ENCODE measurements at regions not wholly inside any gene's neighbourhood (a gene's known extent, or its start where the extent isn't known, plus 50 kb on each side); places are given as distances from the start of the nearest gene placed in this dataset.

- H3K9ac ChIP-seq = no peak overlapping the region
- H3K27ac ChIP-seq = no peak overlapping the region
- no peaks in the 10 kb centered on the region for H3K4me1 ChIP-seq
- H3K9me3 ChIP-seq (ENCODE audit: control insufficient read depth, low read length) = no peaks in the 10 kb centered on the region
- H3K36me3 ChIP-seq (ENCODE audit: control insufficient read depth, insufficient read depth, low read length) = no peaks in the 10 kb centered on the region
- no peak overlapping the region for H3K4me3 ChIP-seq (ENCODE audit: low read depth, low read length)
- TF ChIP-seq CTCF (IDR thresholded peaks at IDR 0.05) = no peak
- no peaks in the 10 kb centered on the region for H3K27me3 ChIP-seq (ENCODE audit: control insufficient read depth, insufficient read depth, low read length)
- H2AFZ ChIP-seq = no peak overlapping the region
- H3K4me2 ChIP-seq (ENCODE audit: low read length) = no peak overlapping the region
- no peaks in the 10 kb centered on the region for H3K79me2 ChIP-seq
These were observed 144.1 kb upstream of the IGSF21 start for GRCh38 chr1:17963513-17963912.

GRCh38 chr1:17965515-17966100 is 142.0 kb upstream of the IGSF21 start:
- TF ChIP-seq CTCF (IDR thresholded peaks at IDR 0.05) = no peak
- no peaks in the 10 kb centered on the region for H3K79me2 ChIP-seq
- no peak overlapping the region for H3K9ac ChIP-seq
- H3K9me3 ChIP-seq (ENCODE audit: control insufficient read depth, low read length) = no peaks in the 10 kb centered on the region
- H2AFZ ChIP-seq = no peak overlapping the region
- H3K36me3 ChIP-seq (ENCODE audit: control insufficient read depth, insufficient read depth, low read length) = no peaks in the 10 kb centered on the region
- no peaks in the 10 kb centered on the region for H3K27me3 ChIP-seq (ENCODE audit: control insufficient read depth, insufficient read depth, low read length)
- H3K4me1 ChIP-seq = no peaks in the 10 kb centered on the region
- no peak overlapping the region for H3K4me3 ChIP-seq (ENCODE audit: low read depth, low read length)
- H3K27ac ChIP-seq = no peak overlapping the region
- no peak overlapping the region for H3K4me2 ChIP-seq (ENCODE audit: low read length)

- Histone ChIP-seq H3K79me2 (no peaks in the 10 kb centered on the region), H2AFZ (no peak overlapping the region), H3K4me1 (no peaks in the 10 kb centered on the region), H3K4me3 (ENCODE audit: low read depth, low read length) (no peak overlapping the region), H3K27ac (no peak overlapping the region), H3K27me3 (ENCODE audit: control insufficient read depth, insufficient read depth, low read length) (no peaks in the 10 kb centered on the region), H3K36me3 (ENCODE audit: control insufficient read depth, insufficient read depth, low read length) (no peaks in the 10 kb centered on the region), H3K9ac (no peak overlapping the region), H3K4me2 (ENCODE audit: low read length) (no peak overlapping the region), H3K9me3 (ENCODE audit: control insufficient read depth, low read length) (no peaks in the 10 kb centered on the region)
- no peak for TF ChIP-seq CTCF (IDR thresholded peaks at IDR 0.05)
These were observed 141.3 kb upstream of the IGSF21 start for GRCh38 chr1:17966341-17966740.

- no peaks in the 10 kb centered on the region for H3K9me3 ChIP-seq (ENCODE audit: control insufficient read depth, low read length)
- H3K36me3 ChIP-seq (ENCODE audit: control insufficient read depth, insufficient read depth, low read length) = no peaks in the 10 kb centered on the region
- no peaks in the 10 kb centered on the region for H3K27me3 ChIP-seq (ENCODE audit: control insufficient read depth, insufficient read depth, low read length)
- H3K4me2 ChIP-seq (ENCODE audit: low read length) = no peak overlapping the region
- no peak for TF ChIP-seq CTCF (IDR thresholded peaks at IDR 0.05)
- H3K27ac ChIP-seq = no peak overlapping the region
- no peaks in the 10 kb centered on the region for H3K4me1 ChIP-seq
- no peaks in the 10 kb centered on the region for H3K79me2 ChIP-seq
- no peak overlapping the region for H3K4me3 ChIP-seq (ENCODE audit: low read depth, low read length)
- no peak overlapping the region for H3K9ac ChIP-seq
- no peak overlapping the region for H2AFZ ChIP-seq
These were observed 139.9 kb upstream of the IGSF21 start for GRCh38 chr1:17967623-17968255.

GRCh38 chr1:17970757-17971156 is 136.8 kb upstream of the IGSF21 start:
- H3K9me3 ChIP-seq (ENCODE audit: control insufficient read depth, low read length) = no peaks in the 10 kb centered on the region
- TF ChIP-seq CTCF (IDR thresholded peaks at IDR 0.05) = no peak
- no peaks in the 10 kb centered on the region for H3K79me2 ChIP-seq

More at GRCh38 chr1:17970757-17971156, 136.8 kb upstream of the IGSF21 start:
- no peak overlapping the region for H3K4me3 ChIP-seq (ENCODE audit: low read depth, low read length)
- no peaks in the 10 kb centered on the region for H3K4me1 ChIP-seq
- H3K27me3 ChIP-seq (ENCODE audit: control insufficient read depth, insufficient read depth, low read length) = no peaks in the 10 kb centered on the region
- no peaks in the 10 kb centered on the region for H3K36me3 ChIP-seq (ENCODE audit: control insufficient read depth, insufficient read depth, low read length)
- no peak overlapping the region for H3K9ac ChIP-seq
- no peak overlapping the region for H3K27ac ChIP-seq
- H3K4me2 ChIP-seq (ENCODE audit: low read length) = no peak overlapping the region
- H2AFZ ChIP-seq = no peak overlapping the region

All from parathyroid adenoma (tissue), 2 donors.